Type B pancreatic cell (in vitro differentiated cells): ENCODE measurements at regions not wholly inside any gene's neighbourhood (a gene's known extent, or its start where the extent isn't known, plus 50 kb on each side); places are given as distances from the start of the nearest gene placed in this dataset.

ENCODE experiments used
- DNase-seq: peaks from one replicate; pipeline ENCODE4 v3.0.0; 2021; ENCODE audit warnings: mixed read lengths; ENCODE audit not compliant: unreplicated experiment; ENCODE audit errors: extremely low spot score
- H3K27ac Mint-ChIP-seq: 2 replicates; pipeline ENCODE4 v1.8.0; 2021; ENCODE audit warnings: mild to moderate bottlenecking, mixed read lengths
- H3K27me3 Mint-ChIP-seq: 2 replicates; pipeline ENCODE4 v1.8.0; 2021; ENCODE audit warnings: mixed read lengths
- H3K36me3 Mint-ChIP-seq: 2 replicates; pipeline ENCODE4 v1.8.0; 2021; ENCODE audit warnings: mixed read lengths
- H3K4me1 Mint-ChIP-seq: one replicate; pipeline ENCODE4 v1.8.0; 2021; ENCODE audit warnings: mixed read lengths; ENCODE audit not compliant: unreplicated experiment
- H3K4me3 Mint-ChIP-seq: 2 replicates; pipeline ENCODE4 v1.8.0; 2021; ENCODE audit warnings: mild to moderate bottlenecking, mixed read lengths
- H3K9me3 Mint-ChIP-seq: 2 replicates; pipeline ENCODE4 v1.8.0; 2021; ENCODE audit warnings: mixed read lengths
- TF ChIP-seq, protein P1 (sequence below): fragments of 200-600 bp; sonication (generic); conservative IDR thresholded peaks from 2 replicates; pipeline ENCODE4 v1.5.0; 2021; ENCODE audit warnings: antibody characterized with exemption, mild to moderate bottlenecking

DNA sequence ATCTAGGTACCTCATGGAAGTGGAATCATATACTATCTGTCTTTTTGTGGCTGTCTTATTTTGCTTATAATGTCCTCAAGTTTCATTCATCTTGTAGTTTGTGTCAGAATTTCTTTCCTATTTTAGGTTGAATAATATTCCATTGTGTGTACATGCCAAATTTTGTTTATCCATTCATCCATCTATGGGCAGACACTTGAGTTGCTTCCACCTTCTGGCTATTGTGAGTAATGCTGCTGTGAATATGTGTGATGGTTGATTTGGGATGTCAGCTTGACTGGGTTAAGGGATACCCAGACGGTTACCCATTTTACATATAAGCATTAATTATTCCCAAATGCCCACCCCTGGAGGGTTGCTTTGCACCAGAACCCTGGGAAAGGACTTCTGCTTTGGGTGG is 477.5 kb downstream of the PTPRU start:
- TF ChIP-seq, protein P1, sequence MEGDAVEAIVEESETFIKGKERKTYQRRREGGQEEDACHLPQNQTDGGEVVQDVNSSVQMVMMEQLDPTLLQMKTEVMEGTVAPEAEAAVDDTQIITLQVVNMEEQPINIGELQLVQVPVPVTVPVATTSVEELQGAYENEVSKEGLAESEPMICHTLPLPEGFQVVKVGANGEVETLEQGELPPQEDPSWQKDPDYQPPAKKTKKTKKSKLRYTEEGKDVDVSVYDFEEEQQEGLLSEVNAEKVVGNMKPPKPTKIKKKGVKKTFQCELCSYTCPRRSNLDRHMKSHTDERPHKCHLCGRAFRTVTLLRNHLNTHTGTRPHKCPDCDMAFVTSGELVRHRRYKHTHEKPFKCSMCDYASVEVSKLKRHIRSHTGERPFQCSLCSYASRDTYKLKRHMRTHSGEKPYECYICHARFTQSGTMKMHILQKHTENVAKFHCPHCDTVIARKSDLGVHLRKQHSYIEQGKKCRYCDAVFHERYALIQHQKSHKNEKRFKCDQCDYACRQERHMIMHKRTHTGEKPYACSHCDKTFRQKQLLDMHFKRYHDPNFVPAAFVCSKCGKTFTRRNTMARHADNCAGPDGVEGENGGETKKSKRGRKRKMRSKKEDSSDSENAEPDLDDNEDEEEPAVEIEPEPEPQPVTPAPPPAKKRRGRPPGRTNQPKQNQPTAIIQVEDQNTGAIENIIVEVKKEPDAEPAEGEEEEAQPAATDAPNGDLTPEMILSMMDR = peak; percentile 53
- no peaks in the 10 kb centered on the region for H3K36me3 Mint-ChIP-seq
- no peak overlapping the region for H3K27ac Mint-ChIP-seq
- H3K27me3 Mint-ChIP-seq = peaks cover 6% of the 10 kb centered on the region
- no peak overlapping the region for H3K4me3 Mint-ChIP-seq
- H3K4me1 Mint-ChIP-seq = peaks cover 13% of the 10 kb centered on the region
- no peak for DNase-seq
- no peaks in the 10 kb centered on the region for H3K9me3 Mint-ChIP-seq

- no peak for DNase-seq
- no peak overlapping the region for H3K4me3 Mint-ChIP-seq
- H3K9me3 Mint-ChIP-seq = no peaks in the 10 kb centered on the region
- TF ChIP-seq, protein P1 = no peak
- peaks cover 22% of the 10 kb centered on the region for H3K4me1 Mint-ChIP-seq
- H3K27me3 Mint-ChIP-seq = peaks cover 4% of the 10 kb centered on the region
- H3K27ac Mint-ChIP-seq = no peak overlapping the region
- H3K36me3 Mint-ChIP-seq = no peaks in the 10 kb centered on the region
These were observed 476.5 kb downstream of the PTPRU start for GRCh38 chr1:29712801-29713200.

DNA sequence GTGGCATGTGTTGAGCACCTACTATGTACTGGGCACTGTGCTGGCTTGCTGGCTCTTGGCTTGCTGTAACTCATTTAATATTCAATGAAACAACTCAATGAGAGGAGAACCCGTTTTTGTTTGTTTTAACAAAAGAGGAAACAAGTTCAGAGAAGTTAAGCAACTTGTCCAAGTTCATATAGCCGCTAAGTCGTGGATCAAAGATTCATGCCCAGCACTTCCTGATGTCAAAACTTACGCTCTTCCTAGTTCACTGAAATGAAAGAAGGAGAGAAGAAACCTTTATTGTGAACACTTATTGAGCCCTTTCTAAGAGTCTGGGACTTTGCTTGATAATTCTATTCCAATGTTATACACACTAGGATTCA is 475.9 kb downstream of the PTPRU start:
- H3K9me3 Mint-ChIP-seq = no peaks in the 10 kb centered on the region
- no peak overlapping the region for H3K4me3 Mint-ChIP-seq
- H3K4me1 Mint-ChIP-seq = peaks cover 22% of the 10 kb centered on the region
- H3K36me3 Mint-ChIP-seq = no peaks in the 10 kb centered on the region
- no peak overlapping the region for H3K27ac Mint-ChIP-seq
- TF ChIP-seq, protein P1 = no peak
- peaks cover 4% of the 10 kb centered on the region for H3K27me3 Mint-ChIP-seq
- DNase-seq = no peak

DNA sequence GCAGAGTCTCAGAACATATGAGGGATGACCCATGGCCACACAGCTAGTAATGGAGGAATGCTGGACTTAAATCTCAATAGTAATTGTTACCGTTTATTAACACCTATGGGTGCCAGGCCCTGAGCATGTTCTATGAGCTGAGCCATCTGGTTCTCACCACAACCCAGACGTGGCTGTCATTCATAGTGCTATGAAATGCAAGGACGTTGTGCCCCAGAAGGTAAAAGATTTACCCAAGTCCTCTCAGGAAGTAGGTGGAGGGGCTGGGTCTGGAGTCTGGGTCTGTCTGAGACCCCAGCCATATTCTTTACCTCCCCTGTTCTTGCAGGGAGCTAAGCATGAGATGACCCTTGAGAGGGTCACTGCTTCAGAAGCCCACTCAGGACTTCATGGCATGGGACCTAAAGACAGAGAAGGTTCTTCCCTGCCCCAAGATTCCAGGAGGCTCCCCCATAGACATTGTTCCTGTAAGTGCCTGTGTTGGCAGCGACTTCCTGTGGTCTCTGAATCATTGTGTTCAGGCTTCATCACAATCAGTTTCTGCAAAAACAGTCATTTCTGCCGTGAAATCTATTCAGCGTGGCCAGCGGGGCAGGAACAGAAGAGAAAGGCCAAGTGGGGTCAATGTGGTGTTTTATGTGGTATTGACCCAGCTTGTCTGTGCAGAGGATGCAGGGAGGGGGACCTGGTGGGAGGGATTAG is 475.4 kb downstream of the PTPRU start:
- DNase-seq = no peak
- Mint-ChIP-seq H3K9me3 (no peaks in the 10 kb centered on the region), H3K27me3 (peaks cover 4% of the 10 kb centered on the region), H3K36me3 (no peaks in the 10 kb centered on the region), H3K4me1 (peaks cover 22% of the 10 kb centered on the region), H3K4me3 (no peak overlapping the region), H3K27ac (no peak overlapping the region)
- TF ChIP-seq, protein P1 = no peak

GRCh38 chr1:29709704-29710280 is 473.5 kb downstream of the PTPRU start:
- peak overlapping the region; percentile 46 for H3K27ac Mint-ChIP-seq
- H3K4me1 Mint-ChIP-seq = peaks cover 34% of the 10 kb centered on the region
- peaks cover 23% of the 10 kb centered on the region for H3K27me3 Mint-ChIP-seq
- H3K36me3 Mint-ChIP-seq = no peaks in the 10 kb centered on the region
- TF ChIP-seq, protein P1 = no peak
- H3K4me3 Mint-ChIP-seq = peak overlapping the region; percentile 7
- H3K9me3 Mint-ChIP-seq = no peaks in the 10 kb centered on the region
- DNase-seq = no peak
